GM23248 (cell line): ENCODE measurements at regions not wholly inside any gene's neighbourhood (a gene's known extent, or its start where the extent isn't known, plus 50 kb on each side); places are given as distances from the start of the nearest gene placed in this dataset.

Experiments used
- DNase-seq: peaks from one replicate; pipeline ENCODE4 v3.0.0-alpha.2; 2015
- H2AFZ ChIP-seq: fragments of 200-600 bp; sonication (generic); 2 replicates; pipeline ENCODE4 v1.6.1; 2016; ENCODE audit warnings: antibody characterized with exemption
- H3F3A ChIP-seq: fragments of 200-600 bp; sonication (generic); 2 replicates; pipeline ENCODE4 v1.6.1; 2016; ENCODE audit warnings: mild to moderate bottlenecking, antibody characterized with exemption, mixed run types; ENCODE audit not compliant: insufficient read depth
- H3K27ac ChIP-seq: fragments of 200-600 bp; sonication (generic); 2 replicates; pipeline ENCODE4 v1.5.1; 2016; ENCODE audit warnings: mild to moderate bottlenecking
- H3K27me3 ChIP-seq: fragments of 200-600 bp; sonication (generic); replicated peaks from 2 replicates; pipeline ENCODE4 v1.6.1; 2016; ENCODE audit warnings: mild to moderate bottlenecking; ENCODE audit not compliant: insufficient read depth
- H3K36me3 ChIP-seq: fragments of 200-600 bp; sonication (generic); 2 replicates; pipeline ENCODE4 v1.6.1; 2016; ENCODE audit warnings: low read depth, mild to moderate bottlenecking
- H3K4me1 ChIP-seq: fragments of 200-600 bp; sonication (generic); 2 replicates; pipeline ENCODE4 v1.6.1; 2016; ENCODE audit warnings: mild to moderate bottlenecking; ENCODE audit not compliant: insufficient read depth
- H3K4me2 ChIP-seq: fragments of 200-600 bp; sonication (generic); one replicate; pipeline ENCODE4 v1.6.1; 2016; ENCODE audit warnings: mild to moderate bottlenecking; ENCODE audit not compliant: unreplicated experiment
- H3K4me3 ChIP-seq: fragments of 200-600 bp; sonication (generic); 2 replicates; pipeline ENCODE4 v1.5.1; 2016; ENCODE audit warnings: mild to moderate bottlenecking
- H3K79me2 ChIP-seq: fragments of 200-600 bp; sonication (generic); 2 replicates; pipeline ENCODE4 v1.6.1; 2016; ENCODE audit warnings: mild to moderate bottlenecking; ENCODE audit not compliant: insufficient read depth
- H3K9ac ChIP-seq: fragments of 200-600 bp; sonication (generic); 2 replicates; pipeline ENCODE4 v1.6.1; 2016; ENCODE audit warnings: mild to moderate bottlenecking
- H3K9me2 ChIP-seq: fragments of 200-600 bp; sonication (generic); 2 replicates; pipeline ENCODE4 v1.6.1; 2016; ENCODE audit warnings: mixed run types, mild to moderate bottlenecking, moderate library complexity; ENCODE audit not compliant: insufficient read depth
- H3K9me3 ChIP-seq: fragments of 200-600 bp; sonication (generic); one replicate; pipeline ENCODE4 v1.6.1; 2017; ENCODE audit warnings: low read depth
- H4K20me1 ChIP-seq: fragments of 200-600 bp; sonication (generic); 2 replicates; pipeline ENCODE4 v1.6.0; 2016; ENCODE audit not compliant: insufficient read depth
- EZH2 ChIP-seq: fragments of 200-600 bp; sonication (generic); IDR thresholded peaks from 2 replicates; pipeline ENCODE4 v1.6.1; 2018; ENCODE audit warnings: antibody characterized with exemption, mild to moderate bottlenecking; ENCODE audit not compliant: insufficient read depth, poor library complexity, severe bottlenecking
- EZH2phosphoT487 ChIP-seq: fragments of 200-600 bp; sonication (generic); IDR thresholded peaks from 2 replicates; pipeline ENCODE4 v1.6.1; 2018; ENCODE audit warnings: antibody characterized with exemption, moderate library complexity, mild to moderate bottlenecking, low read depth; ENCODE audit not compliant: insufficient read depth
- WGBS, 2 experiments: methylation state at CpG; one replicate each; pipeline ENCODE4 v1.1.6; 2015 to 2017; ENCODE audit warnings: low lambda C conversion rate in 2 of 2, low coverage in 1 of 2; ENCODE audit errors: missing lambda C conversion rate in 2 of 2; 5-methylcytosine and 5-hydroxymethylcytosine counted together
- in situ Hi-C: fragments of 300-500 bp; cut with MboI; formaldehyde crosslinking; loops from 2 replicates; pipeline ENCODE4 v1.15.0; 2020

DNA sequence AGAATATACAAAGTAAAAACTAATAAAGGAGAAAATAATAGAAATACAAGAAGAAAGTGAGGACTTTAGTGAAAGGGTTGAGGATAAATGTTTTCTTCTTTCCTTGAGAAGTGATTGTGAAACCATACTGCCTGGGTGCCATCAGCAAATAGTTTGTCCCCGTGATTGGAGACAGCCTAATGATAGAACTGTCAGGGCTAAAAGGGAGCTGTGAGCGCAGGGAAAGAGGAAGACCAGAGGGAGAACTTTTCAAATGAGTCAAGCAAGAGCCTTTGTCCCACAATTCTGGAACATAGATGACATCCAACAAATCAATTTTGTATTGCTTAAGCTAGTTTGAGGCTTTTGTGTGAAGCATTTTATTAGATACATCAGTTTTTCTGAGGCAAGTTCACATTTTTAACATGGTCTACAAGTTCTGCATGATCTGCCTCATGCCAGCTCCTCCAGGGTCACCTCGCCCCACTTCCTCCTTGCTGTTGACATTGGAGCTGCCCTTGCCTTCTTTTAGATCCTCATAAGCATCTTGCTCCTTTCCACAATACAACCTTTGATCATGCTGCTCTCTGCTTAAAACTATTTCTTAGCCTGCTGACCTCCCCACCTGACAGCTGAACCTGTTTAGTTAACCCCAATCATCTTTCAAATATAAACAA is 213.4 kb upstream of the REG3G start:
- 2 to 11% methylated on average over 3 of the region's 3 CpGs for WGBS, 2 experiments
- H3K4me1 ChIP-seq, result no peaks in the 10 kb centered on the region
- H3K36me3 ChIP-seq, result no peaks in the 10 kb centered on the region
- H3K9ac ChIP-seq, result no peak overlapping the region
- DNase-seq, result no peak
- H3K9me3 ChIP-seq, result no peaks in the 10 kb centered on the region
- H3K4me3 ChIP-seq, result no peak overlapping the region
- no peak overlapping the region for H3K27ac ChIP-seq
- no peak for TF ChIP-seq EZH2
- no peak for TF ChIP-seq EZH2phosphoT487
- no peaks in the 10 kb centered on the region for H3K79me2 ChIP-seq
- no peaks in the 10 kb centered on the region for H4K20me1 ChIP-seq
- H3K9me2 ChIP-seq, result no peaks in the 10 kb centered on the region
- in situ Hi-C loops, result no loop called here
- no peak overlapping the region for H3K4me2 ChIP-seq
- no peaks in the 10 kb centered on the region for H3F3A ChIP-seq
- no peaks in the 10 kb centered on the region for H3K27me3 ChIP-seq
- H2AFZ ChIP-seq, result no peak overlapping the region

DNA sequence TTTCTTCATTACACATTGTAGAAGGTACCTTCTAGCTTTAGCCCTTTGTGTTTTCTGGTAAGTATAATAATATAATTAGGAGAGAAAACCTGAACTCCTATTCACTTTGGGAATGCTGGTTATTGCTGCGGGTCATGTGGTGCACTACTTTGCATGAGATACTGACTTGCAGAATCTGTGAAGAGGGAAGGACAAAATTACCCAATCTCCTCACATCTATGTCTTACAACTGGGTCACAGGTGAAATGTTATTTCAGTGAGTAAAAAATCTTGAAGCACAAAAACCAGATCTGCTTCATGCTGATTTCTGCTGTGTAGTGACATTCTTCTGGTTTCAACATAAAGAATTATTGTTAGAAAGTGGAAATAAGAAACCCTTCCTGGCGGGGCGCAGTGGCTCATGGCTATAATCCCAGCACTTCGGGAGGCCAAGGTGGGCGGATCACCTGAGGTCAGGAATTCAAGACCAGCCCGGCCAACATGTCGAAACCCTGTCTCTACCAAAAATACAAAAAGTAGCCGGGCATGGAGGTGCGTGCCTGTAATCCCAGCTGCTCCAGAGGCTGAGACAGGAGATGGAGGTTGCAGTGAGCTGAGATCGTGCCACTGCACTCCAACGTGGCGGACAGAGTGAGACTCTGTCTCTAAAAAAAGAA is 211.0 kb upstream of the REG3G start:
- Histone ChIP-seq H3K4me2 (no peak overlapping the region), H3K27me3 (no peaks in the 10 kb centered on the region), H3K79me2 (no peaks in the 10 kb centered on the region), H3K4me3 (no peak overlapping the region), H3K9me2 (no peaks in the 10 kb centered on the region), H3K27ac (no peak overlapping the region), H3K9ac (no peak overlapping the region), H2AFZ (no peak overlapping the region), H3K4me1 (no peaks in the 10 kb centered on the region), H3F3A (no peaks in the 10 kb centered on the region), H4K20me1 (no peaks in the 10 kb centered on the region), H3K9me3 (no peaks in the 10 kb centered on the region), H3K36me3 (no peaks in the 10 kb centered on the region)
- in situ Hi-C loops, result no loop called here
- TF ChIP-seq EZH2phosphoT487, result no peak
- TF ChIP-seq EZH2, result no peak
- WGBS, 2 experiments, result 28 to 33% methylated on average over 12 of the region's 12 CpGs
- DNase-seq, result no peak

DNA sequence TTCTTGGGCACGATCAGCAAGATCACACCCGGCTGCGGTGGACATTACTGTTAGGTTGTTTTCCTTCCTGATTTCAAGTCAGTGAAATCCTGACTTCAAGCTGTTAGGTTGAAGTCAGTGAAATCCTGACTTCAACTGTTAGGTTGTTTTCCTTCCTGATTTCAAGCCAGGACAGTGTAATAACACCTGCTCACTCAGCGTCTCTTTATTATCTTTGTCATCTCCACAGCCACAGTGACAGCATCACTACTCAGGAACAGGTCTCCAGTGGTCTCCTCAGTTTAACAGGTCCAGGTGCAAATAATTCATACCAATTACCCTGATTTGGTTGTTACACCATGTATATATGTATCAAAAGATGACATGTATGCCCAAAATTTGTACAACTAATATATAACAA is 208.1 kb upstream of the REG3G start:
- no peak for TF ChIP-seq EZH2
- TF ChIP-seq EZH2phosphoT487, result no peak
- in situ Hi-C loops, result no loop called here
- Histone ChIP-seq H4K20me1 (no peaks in the 10 kb centered on the region), H3K9me2 (no peaks in the 10 kb centered on the region), H3K36me3 (no peaks in the 10 kb centered on the region), H3K4me2 (no peak overlapping the region), H2AFZ (no peak overlapping the region), H3F3A (no peaks in the 10 kb centered on the region), H3K27ac (no peak overlapping the region), H3K9me3 (no peaks in the 10 kb centered on the region), H3K27me3 (no peaks in the 10 kb centered on the region), H3K9ac (no peak overlapping the region), H3K79me2 (no peaks in the 10 kb centered on the region), H3K4me1 (no peaks in the 10 kb centered on the region), H3K4me3 (no peak overlapping the region)
- no peak for DNase-seq
- 48 to 64% methylated on average over 4 of the region's 4 CpGs for WGBS, 2 experiments

DNA sequence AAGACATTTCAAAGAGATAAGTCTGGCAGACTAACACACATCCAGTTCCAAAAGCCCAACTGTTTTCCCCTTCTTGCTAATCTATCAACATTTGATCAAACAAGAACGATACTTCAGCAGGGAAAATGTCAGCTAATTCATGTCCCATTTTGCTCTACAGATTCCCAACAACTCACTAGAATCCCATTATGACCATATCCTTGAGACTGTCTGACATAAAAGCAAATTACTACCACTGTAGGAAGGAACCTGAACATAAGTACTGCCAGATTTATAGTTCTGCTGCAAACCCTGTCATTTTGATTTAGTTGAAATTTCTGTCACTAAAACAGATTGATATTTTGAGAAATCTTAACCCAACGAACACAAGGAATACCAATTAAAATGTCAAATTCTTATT is 193.0 kb upstream of the REG3G start:
- Histone ChIP-seq H3K9me2 (no peaks in the 10 kb centered on the region), H3K4me2 (no peak overlapping the region), H3K9me3 (no peaks in the 10 kb centered on the region), H3K79me2 (no peaks in the 10 kb centered on the region), H3K4me1 (no peaks in the 10 kb centered on the region), H3K4me3 (no peak overlapping the region), H3K27ac (no peak overlapping the region), H2AFZ (no peak overlapping the region), H3K27me3 (no peaks in the 10 kb centered on the region), H3F3A (no peaks in the 10 kb centered on the region), H4K20me1 (no peaks in the 10 kb centered on the region), H3K9ac (no peak overlapping the region), H3K36me3 (no peaks in the 10 kb centered on the region)
- DNase-seq, result no peak
- in situ Hi-C loops, result no loop called here
- WGBS, 2 experiments, result 0 to 5% methylated on average over 2 of the region's 2 CpGs
- TF ChIP-seq EZH2, result no peak
- no peak for TF ChIP-seq EZH2phosphoT487
